ENCODE measurements at regions not wholly inside any gene's neighbourhood (a gene's known extent, or its start where the extent isn't known, plus 50 kb on each side); places are given as distances from the start of the nearest gene placed in this dataset.

GRCh38 chr12:28742791-28743190 lies 406.3 kb upstream of the FAR2 start:
- no peaks in the 10 kb centered on the region for H3K4me1 ChIP-seq (ENCODE audit: control insufficient read depth, insufficient read depth, low read length)
- TF ChIP-seq ZNF626 (tag by site-specific recombination; IDR thresholded peaks at IDR 0.05), result no peak
- TF ChIP-seq KLF1 (tag by site-specific recombination; IDR thresholded peaks at IDR 0.05), result no peak
- TF ChIP-seq GLI4 (tag by site-specific recombination; IDR thresholded peaks at IDR 0.05), result no peak
- no peak for TF ChIP-seq ZEB2 (tag by site-specific recombination; IDR thresholded peaks at IDR 0.05)
- no peak for TF ChIP-seq ZSCAN18 (tag by site-specific recombination; IDR thresholded peaks at IDR 0.05)
- TF ChIP-seq ZBTB10 (tag by site-specific recombination; IDR thresholded peaks at IDR 0.05), result no peak
- TF ChIP-seq SCRT2 (tag by site-specific recombination; IDR thresholded peaks at IDR 0.05), result no peak
- TF ChIP-seq ZNF548 (tag by site-specific recombination; IDR thresholded peaks at IDR 0.05), result no peak
- TF ChIP-seq ZNF2 (tag by site-specific recombination; IDR thresholded peaks at IDR 0.05), result no peak
- no peak for TF ChIP-seq BCL11A (tag by site-specific recombination; IDR thresholded peaks at IDR 0.05; ENCODE audit: low read depth)
- TF ChIP-seq ZNF692 (tag by site-specific recombination; IDR thresholded peaks at IDR 0.05), result no peak
- no peak for TF ChIP-seq SETDB1 (IDR thresholded peaks at IDR 0.05; ENCODE audit: insufficient read length, low read length)
- TF ChIP-seq ZNF16 (tag by site-specific recombination; IDR thresholded peaks at IDR 0.05; ENCODE audit: low read depth), result no peak
- TF ChIP-seq SALL2 (tag by site-specific recombination; IDR thresholded peaks at IDR 0.05; ENCODE audit: borderline replicate concordance), result no peak
- no peak for TF ChIP-seq ZNF596 (tag by site-specific recombination; IDR thresholded peaks at IDR 0.05)
- TF ChIP-seq ZBTB21 (tag by site-specific recombination; IDR thresholded peaks at IDR 0.05), result no peak
- no peak for TF ChIP-seq ZBTB1 (tag by site-specific recombination; IDR thresholded peaks at IDR 0.05)
- TF ChIP-seq ZNF10 (tag by site-specific recombination; IDR thresholded peaks at IDR 0.05), result no peak
- ChIA-PET POLR2A (no interaction called here), CTCF (no interaction called here)
- no peak overlapping the region for H3K4me3 ChIP-seq (ENCODE audit: low read depth, low read length)
- H3K36me3 ChIP-seq (ENCODE audit: control insufficient read depth in 2 of 2, insufficient read depth in 1 of 2, low read length in 2 of 2), result no peaks in the 10 kb centered on the region
- H3K9me3 ChIP-seq (ENCODE audit: control insufficient read depth, insufficient read depth, low read depth, low read length), result no peaks in the 10 kb centered on the region
- no peak overlapping the region for H3K27ac ChIP-seq (ENCODE audit: extremely low read depth, low read depth, low read length)

- TF ChIP-seq ZNF280D (tag by site-specific recombination; IDR thresholded peaks at IDR 0.05) (no peak), ZNF580 (tag by site-specific recombination; IDR thresholded peaks at IDR 0.05) (no peak)
- no peaks in the 10 kb centered on the region for H3K36me3 ChIP-seq (ENCODE audit: control insufficient read depth in 2 of 2, insufficient read depth in 1 of 2, low read length in 2 of 2)
- no peaks in the 10 kb centered on the region for H3K9me3 ChIP-seq (ENCODE audit: control insufficient read depth, insufficient read depth, low read depth, low read length)
- H3K4me3 ChIP-seq (ENCODE audit: low read depth, low read length), result no peak overlapping the region
- CTCF ChIA-PET, result interaction anchor here (0.6 kb wide), 1 partner anchor 24 kb away, joined by 3 read pairs; no protein-coding TSS in a partner anchor
- no peaks in the 10 kb centered on the region for H3K4me1 ChIP-seq (ENCODE audit: control insufficient read depth, insufficient read depth, low read length)
- POLR2A ChIA-PET, result no interaction called here
- H3K27ac ChIP-seq (ENCODE audit: extremely low read depth, low read depth, low read length), result no peak overlapping the region
Observed at GRCh38 chr12:28746734-28747325, 402.2 kb upstream of the FAR2 start.

Data from HEK293 (cell line).